ENCODE measurements at regions not wholly inside any gene's neighbourhood (a gene's known extent, or its start where the extent isn't known, plus 50 kb on each side); places are given as distances from the start of the nearest gene placed in this dataset.

- no peak for TF ChIP-seq POLR2AphosphoS5 (IDR thresholded peaks at IDR 0.05; ENCODE audit: borderline replicate concordance, low read depth, low read length)
- no peak for TF ChIP-seq EZH2 (IDR thresholded peaks at IDR 0.05)
Observed at GRCh38 chrX:79511799-79512198, 144.7 kb upstream of the ITM2A start.
